ENCODE measurements at regions not wholly inside any gene's neighbourhood (a gene's known extent, or its start where the extent isn't known, plus 50 kb on each side); places are given as distances from the start of the nearest gene placed in this dataset.

DNA sequence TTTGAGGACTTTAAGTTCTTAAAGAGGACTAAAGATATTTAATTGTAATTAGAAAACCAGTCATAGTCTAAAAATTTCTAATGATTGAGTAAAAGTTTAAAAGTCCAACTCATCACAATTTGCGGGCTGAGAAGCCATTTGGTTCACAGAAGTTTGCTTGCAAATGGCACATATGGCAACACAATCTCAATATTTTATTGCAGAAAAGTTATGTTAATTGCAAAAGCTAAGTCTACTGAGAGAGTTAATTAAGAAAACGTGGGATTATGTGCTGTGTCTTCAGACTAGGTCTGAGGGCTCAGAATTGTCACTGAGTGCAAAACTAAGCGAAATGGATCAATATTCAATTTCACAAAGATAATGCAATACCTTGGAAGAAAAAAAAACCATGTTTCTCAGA lies 289.7 kb downstream of the PYDC2 start:
- DNase-seq, result no peak

DNA sequence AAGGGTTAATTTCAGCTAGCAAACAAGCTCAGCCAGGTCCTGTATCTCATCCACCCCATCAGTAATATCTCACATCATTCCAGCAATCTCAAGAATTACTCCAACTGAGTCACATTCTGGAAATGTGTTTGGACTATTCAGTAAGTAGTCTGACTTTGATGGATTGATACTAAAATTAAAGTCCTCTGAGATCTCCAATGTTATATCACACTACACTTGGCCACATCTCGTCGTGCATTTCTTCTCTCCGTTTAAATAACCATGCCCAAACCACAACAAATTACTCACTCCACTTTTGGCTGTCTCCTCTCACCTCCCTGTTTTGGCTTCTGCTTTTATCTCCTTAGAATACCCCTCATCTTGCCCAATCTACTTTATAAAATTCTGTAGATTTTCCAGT lies 292.2 kb downstream of the PYDC2 start:
- DNase-seq, result no peak

DNA sequence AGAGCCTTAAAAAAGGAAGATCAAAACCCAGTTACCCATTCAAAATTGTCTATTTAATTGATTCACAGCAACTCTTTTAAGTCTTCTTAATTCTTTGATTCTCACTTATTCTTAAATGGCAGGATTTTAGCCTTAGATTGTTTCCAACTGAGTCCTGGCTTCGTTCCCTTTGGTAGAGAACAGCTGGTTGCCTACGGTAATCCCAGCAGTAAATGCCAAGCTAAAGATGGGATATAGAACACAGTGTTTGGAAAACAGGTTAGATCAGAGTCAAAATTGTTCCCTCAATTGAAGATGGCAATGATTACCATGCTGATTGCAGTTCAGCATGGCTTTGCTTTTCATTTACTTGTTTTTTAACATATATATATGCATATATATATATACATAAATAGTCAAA lies 300.9 kb downstream of the PYDC2 start:
- no peak for DNase-seq

DNA sequence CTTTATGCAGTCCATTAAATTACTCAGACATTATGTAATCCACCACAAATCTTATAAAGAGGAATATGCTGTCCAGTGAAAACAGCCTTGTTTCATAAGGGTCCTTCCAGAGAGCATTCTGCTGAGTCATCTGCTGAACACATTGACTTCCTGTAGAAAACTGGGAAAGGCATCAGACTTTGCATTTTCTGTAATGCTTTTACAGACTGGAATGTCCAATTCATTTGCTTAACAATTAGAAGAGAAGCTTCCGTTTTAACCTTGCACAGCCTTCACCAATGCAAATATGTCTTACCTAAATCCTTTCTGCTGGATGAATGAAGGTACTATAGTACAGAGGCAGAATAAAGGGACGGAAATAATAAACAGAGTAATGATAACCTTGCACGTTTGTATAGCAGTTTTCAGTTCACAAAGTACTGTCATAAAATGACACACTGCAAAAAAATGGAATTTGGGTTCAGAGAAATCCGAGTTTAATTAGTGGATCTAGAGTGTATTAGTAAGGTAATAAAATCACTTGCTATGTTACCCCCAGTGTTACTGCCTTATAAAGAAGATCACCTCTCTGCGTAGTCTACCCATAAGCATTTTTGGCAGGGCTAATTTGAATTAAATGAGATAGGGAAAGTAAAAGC lies 301.5 kb downstream of the PYDC2 start:
- DNase-seq, result no peak

DNA sequence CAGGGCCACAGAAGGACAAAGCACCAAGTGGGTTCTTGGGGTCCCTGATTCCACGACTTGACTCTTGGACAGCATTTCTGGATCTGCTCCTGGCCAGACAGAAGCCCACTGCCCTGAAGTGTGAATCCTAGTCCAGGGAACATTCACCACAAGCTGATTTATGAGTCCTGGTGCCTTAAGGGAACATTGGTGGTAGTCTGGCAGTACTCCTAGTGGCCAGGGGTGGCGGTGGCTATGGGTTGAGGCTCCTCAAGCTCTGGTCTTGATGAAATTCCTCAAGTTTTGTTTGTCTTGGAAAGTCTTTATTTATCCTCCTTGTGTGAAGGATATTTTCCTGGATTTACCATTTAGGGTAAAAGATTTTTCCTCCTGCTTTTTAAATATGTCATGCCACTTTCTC lies 307.5 kb downstream of the PYDC2 start:
- no peak for DNase-seq

DNA sequence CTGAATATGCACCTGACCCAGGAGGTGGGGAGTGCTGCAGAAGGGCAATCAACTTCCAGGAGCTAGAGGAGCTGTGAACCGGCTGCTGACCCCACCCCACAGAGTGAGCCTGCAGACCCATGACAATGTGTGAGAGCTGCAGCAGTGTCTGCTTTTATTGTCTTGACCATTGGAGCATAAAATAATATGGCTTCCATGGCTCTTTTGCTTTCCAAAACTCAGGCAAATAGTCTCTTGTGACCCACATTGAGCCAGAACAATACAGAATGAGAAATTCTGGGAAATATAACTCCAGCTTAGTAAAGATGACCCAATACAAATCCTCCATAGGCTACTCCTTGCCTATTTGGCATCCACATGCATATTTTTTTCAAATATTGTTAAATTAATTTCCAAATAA lies 309.6 kb downstream of the PYDC2 start:
- DNase-seq, result no peak

DNA sequence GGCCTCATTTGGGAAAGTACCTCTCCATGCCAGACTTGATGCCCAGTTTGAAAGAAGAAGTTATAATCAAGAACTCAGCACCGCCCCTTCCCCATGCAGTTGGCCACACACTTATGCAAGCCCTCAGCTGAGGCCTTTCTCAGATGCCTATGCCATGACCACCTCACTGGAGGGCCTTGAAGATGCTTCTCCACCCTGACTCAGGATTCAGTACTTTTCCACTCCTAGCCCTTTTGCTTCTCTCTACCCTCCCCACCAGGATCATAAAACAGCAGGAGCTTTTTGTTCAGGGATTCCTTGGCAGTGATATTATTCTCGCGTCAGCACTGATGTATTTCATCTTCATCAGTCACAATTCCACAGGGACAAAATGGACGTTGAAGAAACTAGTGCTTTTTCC lies 313.5 kb downstream of the PYDC2 start:
- DNase-seq, result no peak

DNA sequence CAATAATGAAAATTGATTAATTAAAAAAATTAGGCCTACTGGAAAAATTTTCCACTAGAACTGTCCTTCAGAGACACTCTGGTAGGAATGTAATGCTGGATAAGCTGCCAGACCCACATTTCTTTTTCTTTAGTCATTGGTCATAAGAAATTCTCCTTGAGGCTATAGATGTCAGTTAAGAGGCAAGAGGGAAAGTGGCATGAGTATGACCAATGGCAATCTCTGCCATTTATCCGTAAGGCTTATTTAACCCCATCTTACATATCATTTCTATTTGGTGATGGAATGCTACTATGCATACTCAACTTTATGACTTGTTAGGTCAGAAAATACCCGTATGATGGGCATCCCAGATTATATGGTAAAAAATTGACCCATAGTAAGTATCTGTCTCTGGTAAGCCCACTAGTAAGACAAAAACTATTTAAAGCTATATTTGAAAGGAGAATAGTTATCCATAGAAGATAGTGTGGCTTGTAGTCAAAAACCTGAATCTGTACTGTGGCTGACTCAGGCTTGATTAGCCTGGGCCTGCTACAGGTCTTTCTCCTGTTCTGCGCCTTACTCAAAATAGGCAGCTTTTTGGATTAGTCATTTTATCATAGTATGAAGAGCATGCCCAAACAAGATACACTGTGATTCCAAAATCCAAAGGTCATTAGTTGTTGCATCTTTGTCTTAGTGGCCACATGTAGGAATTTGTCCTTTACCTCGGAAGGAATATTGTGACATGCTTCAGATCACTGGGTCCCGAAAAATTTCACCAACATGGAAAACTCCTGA lies 314.7 kb downstream of the PYDC2 start:
- no peak for DNase-seq

DNA sequence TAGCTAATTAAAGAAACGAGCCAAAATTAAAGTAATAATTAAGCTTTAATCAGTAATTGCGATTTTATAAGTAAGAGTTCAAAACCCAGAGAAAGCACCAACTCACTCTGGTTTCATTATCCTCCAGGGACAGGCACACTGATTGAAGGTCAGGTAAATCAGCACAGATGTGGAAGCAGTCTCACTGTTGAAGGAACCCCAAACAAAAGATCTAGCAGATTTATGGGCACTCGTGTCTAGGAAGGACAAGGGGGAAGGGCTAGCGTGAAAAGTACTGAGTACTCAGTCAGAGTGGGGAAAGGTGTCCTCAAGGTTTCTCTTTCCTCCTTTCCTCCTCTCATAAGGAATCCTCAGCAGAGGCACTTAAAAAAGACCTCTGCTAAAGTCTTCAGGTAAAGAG lies 320.1 kb downstream of the PYDC2 start:
- DNase-seq, result no peak

DNA sequence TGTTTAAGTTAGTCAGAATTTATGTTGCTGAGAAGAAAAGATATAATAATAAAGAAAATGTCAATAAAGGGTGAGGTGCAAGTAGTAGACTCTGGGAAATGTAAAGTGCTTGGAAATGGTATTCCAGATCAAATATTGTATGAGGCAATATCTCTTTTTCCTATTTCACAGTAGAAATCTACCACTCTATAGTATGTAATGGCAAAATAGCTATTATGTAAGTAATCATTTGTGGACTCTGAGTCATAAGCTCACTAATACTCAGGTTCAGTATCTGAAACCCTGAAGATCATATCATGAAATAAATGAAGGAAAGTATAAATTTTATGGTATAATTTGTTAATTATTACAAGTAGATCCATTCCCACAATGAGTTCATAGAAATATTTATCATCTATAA lies 322.1 kb downstream of the PYDC2 start:
- DNase-seq, result no peak

DNA sequence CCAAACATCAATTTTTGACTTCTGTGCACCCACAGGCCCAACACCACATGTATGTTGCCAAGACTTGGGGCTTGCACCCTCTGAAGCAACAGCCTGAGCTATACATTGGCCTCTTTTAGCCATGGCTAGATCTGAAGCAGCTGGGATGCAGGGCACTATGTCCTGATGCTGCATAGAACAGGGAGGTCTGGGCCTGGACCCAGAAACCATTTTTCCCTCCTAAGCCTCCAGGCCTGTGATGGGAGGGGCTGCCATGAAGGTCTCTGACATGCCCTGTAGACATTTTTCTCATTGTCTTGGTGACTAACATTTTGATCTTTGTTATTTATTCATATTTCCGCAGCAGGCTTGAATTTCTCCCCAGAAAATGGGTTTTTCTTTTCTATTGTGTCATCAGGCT lies 330.0 kb downstream of the PYDC2 start:
- DNase-seq, result no peak

DNA sequence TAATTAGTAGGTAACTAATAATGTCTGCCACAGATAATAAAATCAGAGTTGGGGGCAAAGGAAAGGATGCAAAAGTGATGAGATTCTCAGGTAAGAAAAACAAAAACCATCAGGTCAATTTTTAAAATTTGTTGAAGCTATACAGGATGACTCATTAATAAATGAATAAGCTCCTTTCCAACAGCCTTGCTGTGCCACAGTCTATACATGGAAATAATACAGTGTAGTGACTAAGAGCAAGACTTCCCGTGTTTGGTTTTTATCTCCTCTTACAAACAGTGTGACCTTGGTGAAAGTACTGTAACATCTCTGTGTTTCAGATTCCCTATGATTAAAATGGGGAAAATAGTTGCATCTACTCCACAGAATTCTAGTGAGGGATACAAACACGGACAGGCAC lies 331.6 kb downstream of the PYDC2 start:
- DNase-seq, result no peak

DNA sequence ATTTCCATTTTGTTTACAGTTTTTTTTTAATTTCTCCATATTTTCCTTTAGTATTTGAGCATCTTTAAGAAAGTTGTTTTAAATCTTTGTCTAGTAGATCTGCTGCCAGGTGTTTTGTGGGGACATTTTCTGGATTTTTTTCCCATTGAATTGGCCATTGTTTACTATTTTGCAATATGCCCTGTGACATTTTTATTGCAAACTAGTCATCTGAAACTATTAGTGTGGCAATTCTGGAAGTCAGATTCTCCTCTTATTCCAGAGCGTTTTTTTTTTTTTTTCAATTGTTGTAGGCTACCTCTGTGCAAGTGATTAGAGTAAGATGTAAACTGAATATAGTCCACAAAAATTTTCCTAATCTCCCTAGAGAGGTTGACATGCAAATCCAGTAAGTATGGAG lies 334.2 kb downstream of the PYDC2 start:
- no peak for DNase-seq

DNA sequence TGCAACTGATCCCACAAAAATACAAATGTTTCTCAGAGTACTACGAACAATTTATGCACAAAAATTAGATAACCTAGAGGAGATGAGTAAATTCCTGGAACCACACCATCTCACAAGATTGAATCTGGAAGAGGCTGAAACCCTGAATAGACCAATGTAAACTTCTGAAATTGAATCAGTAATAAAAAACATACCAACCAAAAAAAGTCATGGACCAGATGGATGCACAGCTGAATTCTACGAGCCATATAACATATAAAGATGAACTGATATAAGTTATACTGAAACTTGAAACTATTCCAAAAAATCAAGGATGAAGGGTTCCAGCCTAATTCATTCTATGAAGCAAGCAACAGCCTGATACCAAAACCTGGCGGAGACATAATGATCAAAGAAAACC lies 336.3 kb downstream of the PYDC2 start:
- DNase-seq, result no peak

DNA sequence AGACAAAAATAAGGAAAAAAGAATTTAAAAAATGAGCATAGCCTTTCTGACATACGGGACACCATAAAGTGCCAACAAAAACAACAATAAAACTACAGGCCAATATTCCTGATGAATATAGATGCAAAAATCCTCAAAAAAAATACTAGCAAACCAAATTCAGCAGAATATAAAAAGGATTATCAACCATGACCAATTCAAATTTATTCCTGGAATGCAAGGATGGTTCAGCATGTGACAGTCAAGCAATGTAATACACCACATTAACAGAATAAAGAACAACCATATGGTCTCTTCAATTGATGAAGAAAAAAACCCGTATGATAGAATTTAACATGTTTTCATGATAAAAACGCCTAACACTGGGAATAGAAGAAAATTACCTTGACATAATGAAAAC lies 341.7 kb downstream of the PYDC2 start:
- no peak for DNase-seq

DNA sequence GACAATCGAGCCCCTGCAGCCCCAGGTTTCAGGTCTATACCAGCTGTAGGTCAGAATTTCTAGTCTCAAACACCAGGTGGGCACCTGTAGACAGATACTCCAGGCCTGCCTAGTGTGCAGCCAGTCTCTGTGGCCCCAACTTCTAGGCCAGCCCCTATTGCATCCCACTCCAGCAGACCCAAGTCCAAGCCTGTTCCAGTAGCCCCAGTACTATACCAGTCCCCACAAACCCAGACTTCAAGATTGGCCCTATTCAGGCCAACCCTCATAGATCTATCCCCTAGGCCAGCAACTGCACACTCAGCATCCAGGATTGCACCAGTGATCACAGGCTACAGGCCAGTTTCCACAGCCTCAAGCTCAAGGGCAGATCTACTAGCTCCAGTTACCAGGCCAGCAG lies 344.0 kb downstream of the PYDC2 start:
- DNase-seq, result no peak

DNA sequence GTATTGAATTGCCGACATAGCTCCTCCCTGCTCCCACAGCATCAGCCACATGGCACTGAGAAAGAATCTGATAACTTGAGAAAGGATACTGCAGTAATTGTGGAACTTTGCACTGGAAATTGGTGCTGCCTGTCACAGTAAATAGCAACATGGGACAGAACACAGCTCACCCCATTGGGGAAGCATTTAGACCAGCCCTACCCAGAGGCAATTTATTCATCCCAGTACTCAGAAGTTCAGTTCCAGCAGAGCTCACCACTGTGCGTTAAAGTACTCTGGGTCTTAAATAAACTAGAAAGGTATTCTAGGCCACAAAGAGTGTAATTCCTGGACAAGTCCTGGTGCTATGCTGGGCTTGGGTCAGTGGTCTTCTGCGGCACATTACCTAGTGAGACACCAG lies 347.1 kb downstream of the PYDC2 start:
- no peak for DNase-seq

DNA sequence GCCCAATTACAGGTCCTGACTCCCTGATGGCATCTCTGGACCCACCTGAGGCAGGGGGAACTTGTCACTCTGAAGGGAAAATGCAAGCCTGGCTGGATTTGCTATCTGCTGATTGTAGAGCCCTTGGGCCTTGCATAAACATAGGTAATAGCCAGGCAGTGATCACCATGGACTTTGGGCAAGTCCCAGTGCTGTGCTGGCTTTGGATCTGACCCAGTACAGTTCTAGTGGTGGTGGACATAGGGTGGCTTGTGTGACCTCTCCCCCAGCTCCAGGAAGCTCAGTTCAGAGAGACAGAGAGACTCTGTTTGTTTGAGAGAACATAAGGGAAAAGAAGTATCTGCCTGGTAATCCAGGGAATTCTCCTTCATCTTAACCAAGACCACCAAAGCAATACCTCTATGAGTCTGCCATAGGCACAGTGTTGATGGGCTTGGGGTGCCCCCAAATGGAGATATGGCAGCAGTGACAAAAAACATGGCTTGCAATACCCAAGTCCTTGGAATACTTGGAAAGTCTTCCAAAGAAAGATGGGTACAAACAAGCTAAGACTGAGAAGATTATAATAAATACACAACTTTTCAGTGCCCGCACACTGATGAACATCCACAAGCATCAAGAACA lies 348.5 kb downstream of the PYDC2 start:
- no peak for DNase-seq

DNA sequence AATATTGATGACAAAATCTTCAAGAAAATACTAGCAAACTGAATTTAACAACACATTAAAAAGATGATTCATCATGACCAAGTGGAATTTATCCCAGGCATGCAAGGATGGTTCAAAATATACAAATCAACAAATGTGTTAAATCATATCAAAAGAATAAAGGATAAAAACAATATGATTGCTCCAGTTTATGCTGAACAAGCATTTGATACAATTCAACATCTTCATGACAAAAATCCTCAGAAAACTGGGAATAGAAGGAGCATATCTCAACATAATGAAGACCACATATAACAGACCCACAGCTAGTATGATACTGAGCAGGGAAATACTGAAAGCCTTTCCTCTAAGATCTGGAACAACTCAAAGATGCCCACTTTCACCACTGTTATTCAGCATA lies 352.3 kb downstream of the PYDC2 start:
- no peak for DNase-seq

DNA sequence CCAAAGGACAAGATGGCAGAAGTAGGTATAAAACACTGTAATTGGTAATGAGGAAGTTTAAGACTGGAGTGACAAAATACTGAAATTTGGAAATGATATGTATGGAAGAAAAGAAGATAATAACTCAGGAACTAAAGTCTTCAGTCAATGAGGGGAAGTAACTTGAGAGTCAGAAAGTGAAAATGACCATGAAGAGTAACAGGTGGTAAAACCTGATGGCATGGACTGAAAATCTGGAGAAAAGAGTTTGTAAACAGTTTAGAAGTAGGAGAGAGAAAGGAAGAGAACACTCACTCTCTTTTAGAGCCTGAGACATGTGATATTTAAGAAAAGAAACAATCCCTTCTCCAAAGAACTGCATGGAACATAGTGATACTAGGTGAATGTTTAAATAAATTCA lies 387.9 kb downstream of the PYDC2 start:
- no peak for DNase-seq

DNA sequence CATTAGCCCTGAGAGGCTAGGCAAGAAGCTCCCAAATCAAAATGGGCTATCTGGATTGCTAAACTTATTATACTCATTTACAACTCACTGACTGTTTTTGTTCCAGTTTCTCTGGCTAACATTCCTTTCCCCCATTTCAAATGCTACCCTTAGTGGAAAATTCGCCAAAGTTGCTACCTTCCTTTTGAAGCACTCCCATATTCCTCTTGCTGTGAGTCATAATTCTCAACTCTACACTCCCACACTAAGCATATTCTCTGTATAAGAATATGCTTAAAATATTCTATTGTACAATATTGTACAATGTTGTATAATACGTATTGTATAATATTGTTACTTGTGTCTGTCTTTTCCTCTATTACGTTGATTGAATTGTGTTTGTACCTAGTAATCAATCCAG lies 398.6 kb downstream of the PYDC2 start:
- no peak for DNase-seq

DNA sequence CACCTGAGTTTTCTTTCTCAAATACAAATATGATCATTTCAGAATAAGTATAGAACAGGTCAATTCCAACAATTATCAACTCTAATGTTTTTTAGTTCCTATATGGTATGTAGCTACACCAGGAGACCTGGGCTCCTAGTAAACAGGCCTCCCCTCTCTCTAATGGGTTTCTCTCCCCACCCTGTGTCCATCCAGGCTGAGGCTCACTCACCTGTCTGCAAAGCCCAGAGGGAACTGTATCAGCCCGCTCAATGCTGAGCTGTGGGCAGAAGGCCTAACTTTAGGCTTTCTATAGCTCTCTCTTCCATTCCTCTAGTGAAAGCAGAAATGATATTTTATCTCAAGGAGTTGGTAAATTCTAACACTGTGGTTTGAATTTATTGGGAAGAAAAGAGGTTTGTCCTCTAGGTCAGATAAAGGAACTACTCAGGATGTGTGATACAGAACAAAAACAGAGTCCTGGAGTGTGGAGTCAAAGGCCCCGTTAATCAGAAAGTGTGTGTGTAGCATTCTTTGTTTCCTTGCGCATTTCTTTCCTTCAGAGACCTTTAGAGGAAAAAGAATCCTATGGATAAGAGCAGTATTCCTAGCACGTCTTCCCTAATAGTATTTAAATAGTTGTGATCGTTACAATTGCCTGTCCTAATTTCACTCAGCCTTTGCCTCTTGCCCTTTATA lies 408.9 kb downstream of the PYDC2 start:
- no peak for DNase-seq

DNA sequence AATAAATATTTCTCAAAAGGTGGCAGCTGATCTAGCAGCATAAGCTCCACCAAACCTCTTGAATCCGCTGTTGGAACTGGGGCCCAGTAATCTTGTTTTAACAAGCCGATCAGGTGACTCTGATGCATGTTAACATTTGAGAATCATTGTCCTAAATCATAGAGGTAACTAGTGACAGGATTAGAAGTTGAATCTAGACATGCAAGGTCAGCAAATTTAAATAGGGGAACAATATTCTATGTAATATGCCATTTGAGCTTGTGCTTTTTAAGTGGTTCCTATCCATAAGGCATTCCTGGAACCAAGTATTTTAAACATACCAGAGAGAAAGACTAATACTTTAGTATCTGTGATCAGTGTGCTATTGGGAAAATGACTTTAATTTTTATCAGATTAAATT lies 412.8 kb downstream of the PYDC2 start:
- DNase-seq, result no peak

DNA sequence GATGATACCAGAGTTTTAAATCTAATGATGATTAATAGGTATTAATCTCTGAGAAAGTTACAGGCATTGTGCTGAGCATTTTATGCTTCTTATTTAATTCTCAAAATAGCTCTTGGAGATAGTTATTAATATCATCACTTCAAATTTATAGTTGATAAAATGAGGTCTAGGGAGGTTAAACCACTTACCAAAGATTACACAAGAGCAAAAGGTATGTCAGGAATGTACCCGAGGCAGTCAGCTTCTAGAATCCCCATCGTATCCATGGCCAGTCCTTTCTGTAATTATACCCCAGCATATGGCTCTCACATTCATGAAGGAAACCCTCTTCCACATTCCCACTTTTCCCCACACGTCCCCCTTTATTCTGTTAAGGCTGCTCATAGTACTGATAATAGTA lies 421.3 kb downstream of the PYDC2 start:
- DNase-seq, result no peak
